C4-2B (cell line): ENCODE measurements at regions not wholly inside any gene's neighbourhood (a gene's known extent, or its start where the extent isn't known, plus 50 kb on each side); places are given as distances from the start of the nearest gene placed in this dataset.

Source experiments
- ZFX ChIP-seq: fragments of 450-650 bp; IDR thresholded peaks from 2 replicates; pipeline ENCODE4 v1.6.1; 2017
- TF ChIP-seq, protein P1 (sequence below): fragments of 450-650 bp; conservative IDR thresholded peaks from 2 replicates; pipeline ENCODE4 v1.5.1; 2017; ENCODE audit warnings: mild to moderate bottlenecking

DNA sequence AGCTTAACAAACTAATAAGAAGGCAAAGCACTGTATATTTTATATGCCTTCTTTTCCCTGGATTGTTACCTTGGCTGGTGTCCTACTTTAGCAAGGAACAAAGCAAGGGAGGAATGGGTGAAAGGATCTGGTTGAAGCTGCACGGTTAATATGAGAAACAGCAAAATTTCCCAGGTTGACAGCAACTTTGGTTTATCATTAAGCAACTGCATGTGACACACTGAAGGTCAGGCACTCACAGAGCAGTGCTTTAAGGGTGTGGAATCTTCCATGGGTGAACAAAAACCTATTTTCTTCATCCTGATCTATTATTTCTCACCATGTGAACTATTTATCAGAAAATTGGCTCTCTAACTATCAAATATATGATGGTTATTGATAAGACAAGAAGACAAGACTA, 109.0 kb upstream of the ATP10B start:
- TF ChIP-seq, protein P1, sequence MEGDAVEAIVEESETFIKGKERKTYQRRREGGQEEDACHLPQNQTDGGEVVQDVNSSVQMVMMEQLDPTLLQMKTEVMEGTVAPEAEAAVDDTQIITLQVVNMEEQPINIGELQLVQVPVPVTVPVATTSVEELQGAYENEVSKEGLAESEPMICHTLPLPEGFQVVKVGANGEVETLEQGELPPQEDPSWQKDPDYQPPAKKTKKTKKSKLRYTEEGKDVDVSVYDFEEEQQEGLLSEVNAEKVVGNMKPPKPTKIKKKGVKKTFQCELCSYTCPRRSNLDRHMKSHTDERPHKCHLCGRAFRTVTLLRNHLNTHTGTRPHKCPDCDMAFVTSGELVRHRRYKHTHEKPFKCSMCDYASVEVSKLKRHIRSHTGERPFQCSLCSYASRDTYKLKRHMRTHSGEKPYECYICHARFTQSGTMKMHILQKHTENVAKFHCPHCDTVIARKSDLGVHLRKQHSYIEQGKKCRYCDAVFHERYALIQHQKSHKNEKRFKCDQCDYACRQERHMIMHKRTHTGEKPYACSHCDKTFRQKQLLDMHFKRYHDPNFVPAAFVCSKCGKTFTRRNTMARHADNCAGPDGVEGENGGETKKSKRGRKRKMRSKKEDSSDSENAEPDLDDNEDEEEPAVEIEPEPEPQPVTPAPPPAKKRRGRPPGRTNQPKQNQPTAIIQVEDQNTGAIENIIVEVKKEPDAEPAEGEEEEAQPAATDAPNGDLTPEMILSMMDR: no peak
- TF ChIP-seq ZFX: no peak
